NOMO-1 (cell line): ENCODE measurements at regions not wholly inside any gene's neighbourhood (a gene's known extent, or its start where the extent isn't known, plus 50 kb on each side); places are given as distances from the start of the nearest gene placed in this dataset.

Source experiments
- DNase-seq, 2 experiments: peaks; one replicate each; lab custom pipeline; 2025; ENCODE audit not compliant: unreplicated experiment in 2 of 2; lab: John Stamatoyannopoulos, UW

- DNase-seq, result no peak
Measured at GRCh38 chr11:116173941-116174911, 598.6 kb downstream of the BUD13 start.

DNA sequence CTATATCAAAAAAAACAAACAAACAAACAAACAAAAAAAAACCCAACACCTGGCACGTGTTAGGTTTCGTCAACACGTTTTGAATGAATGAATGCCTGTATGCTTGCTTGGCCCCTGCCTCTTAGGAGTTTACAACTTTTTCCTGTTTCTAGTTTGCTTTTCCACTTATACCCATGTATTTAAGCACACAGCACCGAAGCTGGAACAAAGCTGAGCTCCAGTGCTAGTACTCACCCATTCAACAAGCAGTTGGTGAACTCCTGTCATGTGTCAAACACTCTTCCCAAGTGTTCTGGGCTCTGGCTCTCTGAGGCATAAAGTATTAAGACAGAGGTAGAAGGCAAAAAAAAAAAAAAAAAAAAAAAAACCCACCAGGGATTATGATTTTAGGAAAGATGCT, 599.3 kb downstream of the BUD13 start:
- DNase-seq, result no peak

DNA sequence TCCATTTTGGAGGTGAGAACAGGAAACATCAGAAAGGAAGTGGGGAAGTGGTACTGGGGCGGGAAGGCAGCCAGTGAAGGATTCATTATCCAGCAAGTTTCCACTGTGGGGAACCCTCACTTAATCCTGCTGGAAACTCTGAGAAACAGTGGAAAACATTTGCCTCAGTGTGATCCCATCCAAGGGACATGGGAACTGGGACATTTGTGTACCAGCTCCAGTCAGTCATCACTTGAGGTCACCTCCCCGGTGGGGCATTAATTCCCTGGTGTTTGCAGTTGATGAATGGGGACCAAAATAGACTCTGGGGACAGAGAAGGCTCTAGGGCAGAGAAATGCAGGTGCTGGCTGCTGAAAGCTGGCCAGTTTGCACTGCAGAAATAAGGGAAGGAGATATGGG, 599.9 kb downstream of the BUD13 start:
- no peak for DNase-seq

GRCh38 chr11:116172156-116172555, 600.6 kb downstream of the BUD13 start:
- DNase-seq, result no peak

DNA sequence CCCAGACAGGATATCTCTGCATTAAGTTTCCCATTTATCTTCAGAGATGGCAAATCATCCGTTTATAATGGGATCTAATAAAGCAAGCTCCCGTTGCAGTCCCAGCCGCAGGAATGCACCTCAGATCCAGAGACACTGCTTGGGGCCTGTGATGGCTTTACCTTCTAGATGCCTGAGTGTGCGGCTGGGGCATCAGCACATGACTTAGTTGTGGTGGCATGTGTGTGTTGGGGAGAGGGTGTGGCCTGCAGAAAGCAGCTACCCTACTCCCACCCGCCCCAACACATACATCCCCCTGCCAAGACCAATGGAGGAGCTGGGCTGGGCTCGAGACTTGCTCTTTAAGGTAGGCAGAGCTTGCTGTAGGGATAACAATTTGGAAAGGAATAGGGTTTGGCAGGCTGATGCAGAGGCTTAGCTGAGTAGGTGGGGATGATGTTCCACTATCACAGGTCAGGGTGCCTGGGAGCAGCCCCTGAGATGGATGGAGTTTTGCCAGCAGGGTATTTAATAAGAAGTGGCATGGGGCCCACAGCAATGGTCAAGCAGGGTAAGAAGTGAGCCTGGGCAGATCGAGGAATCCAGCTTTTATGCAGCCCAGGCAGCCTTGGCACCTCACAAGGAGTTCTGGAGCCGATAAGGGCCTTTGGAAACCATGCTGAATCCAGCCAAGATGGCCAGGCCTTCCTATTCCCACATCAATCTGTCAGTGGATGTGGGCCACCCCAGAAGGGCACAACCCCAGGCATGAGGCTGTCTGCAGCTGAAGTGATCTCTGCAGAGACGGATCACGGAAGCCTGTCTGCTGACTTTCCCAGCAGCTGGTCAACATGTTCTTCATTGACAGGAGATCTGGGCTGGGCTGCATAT, 601.3 kb downstream of the BUD13 start:
- no peak for DNase-seq

GRCh38 chr11:116170526-116171120, 602.2 kb downstream of the BUD13 start:
- no peak for DNase-seq

DNA sequence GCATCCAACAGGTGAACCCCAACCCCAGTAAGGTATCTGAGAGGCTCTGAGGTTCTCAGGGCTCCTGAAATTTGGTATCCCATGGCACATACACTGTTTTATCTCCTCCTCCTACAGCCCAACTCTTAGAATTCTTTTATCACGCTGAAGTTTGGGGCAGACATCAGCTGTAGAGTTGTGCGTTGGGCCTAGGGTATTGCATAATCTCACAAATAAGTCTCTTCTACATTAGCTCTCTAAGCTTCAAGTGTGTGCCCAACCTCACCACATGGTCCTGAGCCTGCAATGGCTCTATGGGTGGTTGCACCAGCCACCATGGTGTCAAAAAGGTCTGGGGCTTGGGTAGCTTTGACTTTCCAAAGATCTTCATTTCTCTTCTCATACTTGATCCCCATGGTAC, 603.0 kb downstream of the BUD13 start:
- DNase-seq, result no peak

GRCh38 chr11:116168459-116168787, 604.4 kb downstream of the BUD13 start:
- no peak for DNase-seq

DNA sequence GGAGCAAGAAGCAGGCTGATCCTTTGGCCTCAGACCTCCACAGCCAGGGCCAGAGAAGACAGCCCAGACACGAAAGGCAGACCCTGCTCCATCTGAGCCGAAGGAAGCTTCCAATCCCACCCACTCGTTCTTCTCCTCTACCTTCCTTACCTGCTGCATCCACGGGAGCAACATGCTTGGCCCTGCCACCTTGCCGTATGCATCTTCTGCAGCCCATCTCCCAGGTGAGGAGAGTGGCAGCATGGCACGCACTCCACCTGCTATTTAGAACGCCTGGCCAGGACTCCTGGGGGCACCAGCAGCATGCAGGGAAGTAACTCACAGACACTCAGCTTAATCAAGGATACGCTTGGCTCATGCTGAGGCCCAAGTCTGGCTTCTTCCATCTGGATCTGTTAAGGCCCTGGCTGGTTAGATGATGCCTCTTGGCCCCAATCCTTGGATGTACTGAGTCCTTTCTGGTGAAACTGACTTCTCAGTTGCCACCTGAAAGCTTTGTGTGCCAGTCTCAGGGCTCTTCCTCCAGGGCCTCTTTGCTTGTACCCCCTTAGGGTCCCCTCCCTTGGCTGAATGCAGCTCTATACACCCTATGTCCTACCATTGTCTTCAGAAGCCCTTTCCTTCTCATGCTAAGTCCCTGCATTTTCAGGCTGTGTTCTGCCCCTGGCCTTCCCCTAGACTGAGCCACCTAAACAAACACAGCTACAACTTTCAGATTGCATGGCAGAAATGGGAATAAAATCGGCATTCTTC, 604.9 kb downstream of the BUD13 start:
- DNase-seq, result no peak

DNA sequence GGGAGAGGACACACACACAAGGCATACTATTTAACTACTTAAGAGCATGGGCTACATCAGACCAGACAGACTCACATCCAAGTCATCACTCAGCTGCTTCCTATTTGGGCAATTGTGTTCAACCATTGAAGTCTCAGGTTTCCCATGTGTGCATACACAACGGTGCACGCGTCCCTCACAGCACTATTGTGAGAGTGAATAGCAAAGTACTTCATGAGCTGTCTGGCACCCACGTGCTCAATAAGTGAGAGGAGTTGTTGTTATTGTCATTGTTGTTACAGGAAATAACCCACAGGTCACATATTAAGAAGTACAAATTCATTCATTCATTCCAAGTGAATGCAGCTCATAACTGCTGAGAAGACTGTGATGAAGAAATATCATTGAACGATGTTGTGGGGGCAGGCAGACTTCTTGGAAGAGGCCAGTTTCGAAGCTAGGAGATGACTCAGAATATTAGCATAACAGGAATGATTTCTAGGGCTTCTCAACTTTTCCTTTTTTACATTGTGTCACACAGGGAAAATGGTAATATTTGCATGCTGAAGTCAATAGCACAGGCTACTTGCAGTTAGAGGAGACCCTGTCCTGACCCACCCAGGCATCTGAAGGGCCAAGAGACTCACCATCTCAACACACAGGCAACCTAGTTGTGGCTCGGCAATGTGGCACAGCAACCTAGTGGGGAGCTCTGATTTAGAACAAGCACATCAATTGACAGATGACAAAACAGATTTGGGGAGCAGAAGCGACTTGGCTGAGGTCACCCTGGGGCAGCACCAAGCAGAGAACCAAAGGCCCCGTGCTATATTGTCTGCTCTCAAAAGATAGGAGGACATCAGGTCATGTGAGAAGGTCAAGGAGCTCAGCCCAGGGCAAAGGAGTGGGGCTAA, 606.0 kb downstream of the BUD13 start:
- no peak for DNase-seq

- no peak for DNase-seq
Measured at GRCh38 chr11:116164843-116165242, 607.9 kb downstream of the BUD13 start.

DNA sequence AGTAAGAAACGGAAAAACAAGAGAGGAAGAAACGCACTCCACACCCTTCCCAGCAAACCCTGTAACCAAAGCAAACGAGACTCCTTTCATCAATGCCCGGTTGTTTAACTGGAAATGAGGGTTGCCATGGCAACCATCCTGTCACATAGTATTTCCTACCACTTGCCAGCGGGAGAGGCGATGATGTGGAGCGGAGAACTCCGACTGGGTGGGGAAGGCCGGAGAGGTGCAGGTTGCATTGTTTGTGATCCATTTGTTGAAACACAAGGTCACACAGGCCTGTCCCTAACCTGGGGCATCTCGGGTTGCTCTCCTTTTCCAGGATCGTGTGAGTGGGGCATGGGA, 609.9 kb downstream of the BUD13 start:
- no peak for DNase-seq

DNA sequence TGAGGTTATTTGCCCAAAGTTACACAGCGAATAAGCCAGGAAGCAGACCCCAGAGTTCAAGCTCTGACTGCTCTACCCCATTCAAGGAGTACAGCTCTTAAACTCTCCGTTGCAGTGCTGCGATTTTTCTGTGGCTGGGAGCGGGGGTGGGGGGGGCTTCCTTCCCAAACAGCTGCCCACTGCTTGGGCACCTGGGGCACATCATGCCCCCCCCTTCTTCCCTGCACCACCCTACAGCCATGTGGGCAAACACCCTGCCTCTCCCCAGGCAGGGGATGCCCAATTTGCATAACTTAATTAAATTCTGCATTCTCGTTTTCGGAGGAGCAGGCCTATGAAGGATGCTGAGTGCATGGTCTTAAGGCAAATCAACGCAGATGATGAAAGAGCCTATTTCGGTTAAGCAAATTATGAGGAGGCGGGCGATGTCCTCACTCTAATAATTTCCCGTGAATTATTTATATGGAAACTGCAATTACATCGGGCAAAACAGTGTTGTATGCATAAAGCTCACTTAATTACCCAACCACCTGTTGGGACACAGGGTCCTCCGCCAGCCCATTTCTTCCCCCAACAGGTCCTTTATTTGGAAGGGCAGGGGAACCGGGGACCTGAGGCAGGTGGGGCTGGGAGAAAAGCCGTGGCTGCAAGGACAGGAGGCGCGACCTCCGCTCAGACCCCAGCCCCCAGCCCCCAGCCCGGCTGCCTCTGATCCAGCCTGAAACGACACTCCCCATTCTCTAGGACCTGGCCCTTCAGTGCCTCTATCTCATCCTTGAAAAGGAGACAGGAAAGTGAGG, 610.5 kb downstream of the BUD13 start:
- no peak for DNase-seq

DNA sequence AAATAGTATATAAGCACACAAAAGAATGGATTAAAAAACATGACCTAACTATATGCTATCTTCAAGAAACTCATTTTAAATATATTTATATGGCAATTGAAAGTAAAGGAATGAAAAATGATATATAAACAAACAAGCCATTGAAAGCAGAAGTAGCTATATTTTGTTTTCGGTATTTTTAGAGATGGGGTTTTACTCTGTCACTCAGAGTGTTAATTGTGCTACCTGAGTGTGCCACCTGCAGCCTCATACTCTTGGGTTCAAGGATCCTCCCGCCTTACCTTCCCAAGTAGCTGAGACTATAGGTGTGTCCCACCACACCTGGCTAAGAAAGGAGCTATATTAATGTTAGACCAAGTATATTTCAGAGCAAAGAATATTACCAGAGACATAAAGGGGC, 624.1 kb downstream of the BUD13 start:
- DNase-seq, result no peak

DNA sequence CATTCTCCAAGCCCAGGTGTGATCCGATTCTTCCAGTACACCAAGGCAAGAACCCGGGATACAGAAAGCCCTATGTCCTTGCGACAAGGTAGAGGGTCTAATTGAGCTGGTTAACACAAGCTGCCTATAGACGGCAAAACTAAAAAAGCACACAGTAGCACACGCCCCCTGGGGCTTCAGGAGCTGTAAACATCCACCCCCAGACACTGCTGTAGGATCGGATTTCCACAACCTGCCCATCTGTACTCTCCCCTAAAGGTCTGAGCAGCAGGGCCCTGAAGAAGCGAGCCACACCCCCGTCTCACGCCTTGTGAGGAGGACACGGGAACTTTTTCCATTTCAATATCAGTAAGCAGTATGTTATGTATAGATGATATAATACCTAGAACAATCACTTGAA, 624.7 kb downstream of the BUD13 start:
- DNase-seq, result no peak

GRCh38 chr11:116145187-116145865, 627.5 kb downstream of the BUD13 start:
- DNase-seq, result no peak

- no peak for DNase-seq
Measured at GRCh38 chr11:116144387-116144958, 628.3 kb downstream of the BUD13 start.

- no peak for DNase-seq
Measured at GRCh38 chr11:116138280-116138679, 634.1 kb upstream of the CADM1 start.
